GM21529 (cell line): ENCODE measurements at regions not wholly inside any gene's neighbourhood (a gene's known extent, or its start where the extent isn't known, plus 50 kb on each side); places are given as distances from the start of the nearest gene placed in this dataset.
A peak's percentile ranks its signal among the peaks of the same experiment; 100 is the strongest.
"Not testable (repeated sequence)": the region's sequence is repeated elsewhere in the genome, so short reads cannot be mapped to it uniquely, and the experiment has no call there.

Experiments
- ATAC-seq: cut with Tn5 transposase; IDR thresholded peaks from one replicate; pipeline ENCODE4 v1.9.1; 2021; ENCODE audit not compliant: unreplicated experiment

- no peak for ATAC-seq
Observed at GRCh38 chr10:129043691-129044090, 423.4 kb upstream of the MGMT start.

GRCh38 chr10:129045599-129045998, 421.4 kb upstream of the MGMT start:
- ATAC-seq = no peak

- no peak for ATAC-seq
Observed at GRCh38 chr10:129046065-129046681, 420.9 kb upstream of the MGMT start.

- ATAC-seq = no peak
Observed at GRCh38 chr10:129046962-129047361, 420.1 kb upstream of the MGMT start.

- ATAC-seq = no peak
Observed at GRCh38 chr10:129047600-129047999, 419.4 kb upstream of the MGMT start.

GRCh38 chr10:129048513-129048912, 418.5 kb upstream of the MGMT start:
- no peak for ATAC-seq

- no peak for ATAC-seq
Observed at GRCh38 chr10:129049501-129049900, 417.5 kb upstream of the MGMT start.

GRCh38 chr10:129055225-129055624, 411.8 kb upstream of the MGMT start:
- ATAC-seq = no peak

- ATAC-seq = no peak
Observed at GRCh38 chr10:129055986-129056385, 411.1 kb upstream of the MGMT start.

- ATAC-seq = no peak
Observed at GRCh38 chr10:129056734-129057689, 410.0 kb upstream of the MGMT start.

- ATAC-seq = peak; percentile 85
Observed at GRCh38 chr10:129057856-129058663, 409.0 kb upstream of the MGMT start.

- no peak for ATAC-seq
Observed at GRCh38 chr10:129058664-129059155, 408.3 kb upstream of the MGMT start.

- no peak for ATAC-seq
Observed at GRCh38 chr10:129059977-129060376, 407.1 kb upstream of the MGMT start.

GRCh38 chr10:129063212-129063611, 403.8 kb upstream of the MGMT start:
- no peak for ATAC-seq

- no peak for ATAC-seq
Observed at GRCh38 chr10:129063877-129064276, 403.2 kb upstream of the MGMT start.

- ATAC-seq = not testable (repeated sequence)
Observed at GRCh38 chr10:129066529-129066928, 400.5 kb upstream of the MGMT start.

- not testable (repeated sequence) for ATAC-seq
Observed at GRCh38 chr10:129071411-129071810, 395.6 kb upstream of the MGMT start.

- no peak for ATAC-seq
Observed at GRCh38 chr10:129074939-129075338, 392.1 kb upstream of the MGMT start.

- ATAC-seq = no peak
Observed at GRCh38 chr10:129075508-129075907, 391.5 kb upstream of the MGMT start.

GRCh38 chr10:129075927-129076326, 391.1 kb upstream of the MGMT start:
- ATAC-seq = no peak

- no peak for ATAC-seq
Observed at GRCh38 chr10:129078346-129078745, 388.7 kb upstream of the MGMT start.
